ENCODE measurements at regions not wholly inside any gene's neighbourhood (a gene's known extent, or its start where the extent isn't known, plus 50 kb on each side); places are given as distances from the start of the nearest gene placed in this dataset.

DNA sequence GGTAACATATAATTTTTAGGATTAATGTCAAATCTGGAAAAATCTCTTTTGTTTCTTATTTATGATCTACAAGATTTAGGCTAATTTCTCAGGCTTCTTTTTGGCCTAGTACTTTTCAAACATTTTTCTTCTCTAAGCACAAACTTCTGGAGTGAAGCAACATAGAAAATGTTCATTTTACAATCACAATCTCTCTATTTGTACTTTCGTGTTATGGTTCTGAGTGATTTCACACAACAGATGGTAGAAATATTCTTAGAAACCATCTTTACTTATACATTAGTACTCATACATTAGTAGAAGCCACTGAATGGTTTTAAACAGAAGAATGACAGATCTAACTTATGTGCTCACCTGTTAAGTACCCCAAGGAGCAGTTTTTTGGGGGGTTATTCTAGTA lies 106.3 kb upstream of the ANO3 start:
- TF ChIP-seq, protein P1, sequence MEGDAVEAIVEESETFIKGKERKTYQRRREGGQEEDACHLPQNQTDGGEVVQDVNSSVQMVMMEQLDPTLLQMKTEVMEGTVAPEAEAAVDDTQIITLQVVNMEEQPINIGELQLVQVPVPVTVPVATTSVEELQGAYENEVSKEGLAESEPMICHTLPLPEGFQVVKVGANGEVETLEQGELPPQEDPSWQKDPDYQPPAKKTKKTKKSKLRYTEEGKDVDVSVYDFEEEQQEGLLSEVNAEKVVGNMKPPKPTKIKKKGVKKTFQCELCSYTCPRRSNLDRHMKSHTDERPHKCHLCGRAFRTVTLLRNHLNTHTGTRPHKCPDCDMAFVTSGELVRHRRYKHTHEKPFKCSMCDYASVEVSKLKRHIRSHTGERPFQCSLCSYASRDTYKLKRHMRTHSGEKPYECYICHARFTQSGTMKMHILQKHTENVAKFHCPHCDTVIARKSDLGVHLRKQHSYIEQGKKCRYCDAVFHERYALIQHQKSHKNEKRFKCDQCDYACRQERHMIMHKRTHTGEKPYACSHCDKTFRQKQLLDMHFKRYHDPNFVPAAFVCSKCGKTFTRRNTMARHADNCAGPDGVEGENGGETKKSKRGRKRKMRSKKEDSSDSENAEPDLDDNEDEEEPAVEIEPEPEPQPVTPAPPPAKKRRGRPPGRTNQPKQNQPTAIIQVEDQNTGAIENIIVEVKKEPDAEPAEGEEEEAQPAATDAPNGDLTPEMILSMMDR (IDR thresholded peaks at IDR 0.05) = no peak
- TF ChIP-seq POLR2AphosphoS5 (IDR thresholded peaks at IDR 0.05) (no peak), EP300 (IDR thresholded peaks at IDR 0.05) (no peak)

Measured in upper lobe of left lung (tissue), 4 donors.